ENCODE measurements at regions not wholly inside any gene's neighbourhood (a gene's known extent, or its start where the extent isn't known, plus 50 kb on each side); places are given as distances from the start of the nearest gene placed in this dataset.

GRCh38 chr11:23308041-23308440 is 447.8 kb upstream of the CCDC179 start:
- H3K36me3 ChIP-seq: no peaks in the 10 kb centered on the region
- in situ Hi-C loops (cut with MboI; ENCODE audit: low sequenced_read_pairs in 4 of 4): no loop called here
- H3K27me3 ChIP-seq: no peaks in the 10 kb centered on the region
- no peaks in the 10 kb centered on the region for H3K9me3 ChIP-seq
- H3K27ac ChIP-seq: no peak overlapping the region
- intact Hi-C loops (cut with DNase I; ENCODE audit: low total_unique reads): no loop called here
- TF ChIP-seq CTCF (IDR thresholded peaks at IDR 0.05 in 4 of 5, conservative IDR thresholded peaks at IDR 0.05 in 1 of 5) (no peak), POLR2A (IDR thresholded peaks at IDR 0.05) (no peak)
- no peaks in the 10 kb centered on the region for H3K4me1 ChIP-seq
- no peak for DNase-seq
- no peak overlapping the region for H3K4me3 ChIP-seq
- no peak for ATAC-seq

GRCh38 chr11:23310276-23310675 is 450.0 kb upstream of the CCDC179 start:
- intact Hi-C loops (cut with DNase I; ENCODE audit: low total_unique reads): no loop called here
- no peak for DNase-seq
- no peak for TF ChIP-seq CTCF (IDR thresholded peaks at IDR 0.05 in 4 of 5, conservative IDR thresholded peaks at IDR 0.05 in 1 of 5)
- TF ChIP-seq POLR2A (IDR thresholded peaks at IDR 0.05): no peak

DNA sequence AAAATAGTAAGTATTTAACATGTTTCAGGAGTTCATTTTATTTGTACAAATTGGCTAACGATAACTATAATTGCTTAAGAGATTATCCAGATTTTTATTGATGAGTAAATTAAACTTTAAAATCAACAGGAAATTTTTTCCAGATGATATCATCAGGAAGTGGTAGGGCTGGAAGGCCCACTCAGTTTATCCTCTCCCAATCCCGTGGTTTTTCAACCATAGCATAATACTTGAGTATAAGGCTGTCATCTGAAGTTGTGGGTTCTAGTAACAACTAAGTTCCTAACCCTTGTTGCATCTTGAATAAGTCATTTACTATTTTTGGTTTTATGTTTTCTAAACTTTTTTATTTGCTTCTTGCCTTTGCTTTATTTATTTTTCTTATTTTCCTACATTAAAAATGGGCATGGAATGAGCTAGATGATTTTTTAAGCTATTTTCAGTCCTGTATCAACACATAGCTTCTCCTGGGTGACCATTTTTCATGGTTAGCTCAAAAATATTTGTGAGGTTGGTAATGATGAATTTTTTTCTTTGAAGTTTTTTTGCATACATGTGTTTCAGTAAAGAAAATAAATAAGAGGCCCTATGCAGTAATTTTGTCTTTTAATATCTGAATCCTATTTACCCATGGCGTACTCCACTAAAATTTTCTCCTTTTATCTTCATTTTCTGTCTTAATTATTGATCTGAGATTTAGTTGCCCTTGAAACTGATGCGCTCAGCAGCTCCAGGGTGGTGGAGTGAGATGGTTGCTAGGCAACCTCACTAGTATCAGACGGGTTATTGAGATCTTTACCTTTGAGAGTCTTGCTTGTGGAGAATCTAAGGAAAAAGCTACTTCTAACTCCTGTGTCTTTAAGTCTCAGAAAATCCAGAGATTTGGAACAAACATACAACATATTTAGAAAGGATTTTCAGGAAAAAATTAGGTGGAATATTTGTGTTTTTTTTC is 452.0 kb upstream of the CCDC179 start:
- intact Hi-C loops (cut with DNase I; ENCODE audit: low total_unique reads) (no loop called here), in situ Hi-C loops (cut with MboI; ENCODE audit: low sequenced_read_pairs in 4 of 4) (no loop called here)
- Histone ChIP-seq H3K27ac (no peak overlapping the region), H3K4me1 (no peaks in the 10 kb centered on the region), H3K4me3 (no peak overlapping the region), H3K27me3 (no peaks in the 10 kb centered on the region), H3K36me3 (no peaks in the 10 kb centered on the region), H3K9me3 (no peaks in the 10 kb centered on the region)
- DNase-seq (no peak), ATAC-seq (no peak)
- no peak for TF ChIP-seq CTCF (IDR thresholded peaks at IDR 0.05 in 4 of 5, conservative IDR thresholded peaks at IDR 0.05 in 1 of 5)
- no peak for TF ChIP-seq POLR2A (IDR thresholded peaks at IDR 0.05)

More at GRCh38 chr11:23310276-23310675, 450.0 kb upstream of the CCDC179 start:
- no peak for ATAC-seq
- no peaks in the 10 kb centered on the region for H3K27me3 ChIP-seq
- H3K4me1 ChIP-seq: no peaks in the 10 kb centered on the region
- no peak overlapping the region for H3K4me3 ChIP-seq
- H3K9me3 ChIP-seq: no peaks in the 10 kb centered on the region
- no peak overlapping the region for H3K27ac ChIP-seq
- in situ Hi-C loops (cut with MboI; ENCODE audit: low sequenced_read_pairs in 4 of 4): no loop called here
- no peaks in the 10 kb centered on the region for H3K36me3 ChIP-seq

DNA sequence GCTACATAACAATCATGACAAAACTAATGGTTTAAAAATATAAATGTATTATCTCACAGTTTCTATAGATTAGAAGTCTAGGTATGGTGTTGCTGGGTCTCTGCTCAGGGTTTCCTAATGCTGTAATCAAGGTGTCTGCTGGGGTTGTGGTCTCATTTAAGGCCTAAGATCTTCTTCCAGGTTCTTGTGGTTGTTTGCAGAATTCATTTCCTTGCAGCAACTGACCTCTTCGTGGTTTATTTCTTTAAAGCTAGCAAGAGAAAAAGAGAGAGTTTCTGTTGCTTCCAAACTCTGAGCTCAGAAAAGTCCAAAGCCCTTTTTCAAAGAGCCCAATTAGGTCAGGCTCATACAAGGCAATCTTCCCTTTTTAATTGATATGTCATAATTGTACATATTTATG is 452.7 kb upstream of the CCDC179 start:
- DNase-seq: no peak
- Histone ChIP-seq H3K9me3 (no peaks in the 10 kb centered on the region), H3K4me3 (no peak overlapping the region), H3K4me1 (no peaks in the 10 kb centered on the region), H3K27me3 (no peaks in the 10 kb centered on the region), H3K27ac (no peak overlapping the region), H3K36me3 (no peaks in the 10 kb centered on the region)
- intact Hi-C loops (cut with DNase I; ENCODE audit: low total_unique reads): no loop called here
- in situ Hi-C loops (cut with MboI; ENCODE audit: low sequenced_read_pairs in 4 of 4): no loop called here
- no peak for TF ChIP-seq CTCF (IDR thresholded peaks at IDR 0.05 in 4 of 5, conservative IDR thresholded peaks at IDR 0.05 in 1 of 5)
- no peak for TF ChIP-seq POLR2A (IDR thresholded peaks at IDR 0.05)
- no peak for ATAC-seq
